ENCODE measurements at regions not wholly inside any gene's neighbourhood (a gene's known extent, or its start where the extent isn't known, plus 50 kb on each side); places are given as distances from the start of the nearest gene placed in this dataset.

GRCh38 chr14:45381091-45381490 lies 128.1 kb upstream of the MIS18BP1 start:
- H3K4me3 ChIP-seq (ENCODE audit: low read depth, low read length), result no peak overlapping the region
- TF ChIP-seq CTCF (IDR thresholded peaks at IDR 0.05; ENCODE audit: low read depth, low read length), result no peak

GRCh38 chr14:45377166-45377565 lies 124.2 kb upstream of the MIS18BP1 start:
- no peak overlapping the region for H3K4me3 ChIP-seq (ENCODE audit: low read depth, low read length)
- no peak for TF ChIP-seq CTCF (IDR thresholded peaks at IDR 0.05; ENCODE audit: low read depth, low read length)

GRCh38 chr14:45373877-45374276 lies 120.9 kb upstream of the MIS18BP1 start:
- H3K4me3 ChIP-seq (ENCODE audit: low read depth, low read length), result no peak overlapping the region
- no peak for TF ChIP-seq CTCF (IDR thresholded peaks at IDR 0.05; ENCODE audit: low read depth, low read length)

GRCh38 chr14:45364565-45365156 lies 111.7 kb upstream of the MIS18BP1 start:
- no peak for TF ChIP-seq CTCF (IDR thresholded peaks at IDR 0.05; ENCODE audit: low read depth, low read length)
- no peak overlapping the region for H3K4me3 ChIP-seq (ENCODE audit: low read depth, low read length)

- TF ChIP-seq CTCF (IDR thresholded peaks at IDR 0.05; ENCODE audit: low read depth, low read length), result no peak
- H3K4me3 ChIP-seq (ENCODE audit: low read depth, low read length), result no peak overlapping the region
Observed at GRCh38 chr14:45362505-45362904, 109.5 kb upstream of the MIS18BP1 start.

GRCh38 chr14:45361727-45362126 lies 108.7 kb upstream of the MIS18BP1 start:
- H3K4me3 ChIP-seq (ENCODE audit: low read depth, low read length), result no peak overlapping the region
- TF ChIP-seq CTCF (IDR thresholded peaks at IDR 0.05; ENCODE audit: low read depth, low read length), result no peak

GRCh38 chr14:45359746-45360145 lies 106.7 kb upstream of the MIS18BP1 start:
- H3K4me3 ChIP-seq (ENCODE audit: low read depth, low read length), result no peak overlapping the region
- no peak for TF ChIP-seq CTCF (IDR thresholded peaks at IDR 0.05; ENCODE audit: low read depth, low read length)

Data from WI38 (cell line).